Sigmoid colon (tissue), 6 donors: ENCODE measurements at regions not wholly inside any gene's neighbourhood (a gene's known extent, or its start where the extent isn't known, plus 50 kb on each side); places are given as distances from the start of the nearest gene placed in this dataset.

Experiments used
- DNase-seq: peaks from one replicate; pipeline ENCODE4 v3.0.0-alpha.2; 2019
- H3K27ac ChIP-seq, 4 donors: fragments of 200-600 bp; sonication (generic); one replicate each; pipeline ENCODE4 v1.5.1; 2016 to 2019; ENCODE audit warnings: mild to moderate bottlenecking in 1 of 4
- H3K27me3 ChIP-seq, 3 donors: fragments of 200-600 bp; sonication (generic); one replicate each; pipeline ENCODE4 v1.5.1; 2019; ENCODE audit warnings: mild to moderate bottlenecking in 1 of 3
- H3K36me3 ChIP-seq, 4 donors: fragments of 200-600 bp; sonication (generic); one replicate each; pipeline ENCODE4 v1.5.1; 2016 to 2019
- H3K4me1 ChIP-seq, 4 donors: fragments of 200-600 bp; sonication (generic); one replicate each; pipeline ENCODE4 v1.5.1; 2017 to 2019
- H3K4me3 ChIP-seq, 4 donors: fragments of 200-600 bp; sonication (generic); one replicate each; pipeline ENCODE4 v1.5.1; 2017 to 2019; ENCODE audit warnings: mild to moderate bottlenecking in 2 of 4, moderate library complexity in 1 of 4
- H3K9me3 ChIP-seq, 4 donors: fragments of 200-600 bp in 3 of 4; sonication (generic) in 3 of 4; one replicate each; pipeline versions ENCODE4 v1.5.1 to v1.6.1; 2013 to 2019
- CTCF ChIP-seq, 4 experiments: fragments of 450-650 bp in 3 of 4; fragments of 200-600 bp in 1 of 4; IDR thresholded peaks; one replicate each; pipeline ENCODE4 v1.5.1; 2016 to 2019; ENCODE audit warnings: antibody characterized with exemption in 4 of 4, mild to moderate bottlenecking in 3 of 4, moderate library complexity in 2 of 4
- EP300 ChIP-seq, 4 donors: sonication (generic); formaldehyde crosslinking; IDR thresholded peaks; one replicate each; pipeline ENCODE4 v1.6.1; 2017; ENCODE audit warnings: antibody characterized with exemption in 4 of 4
- POLR2A ChIP-seq, 2 donors: fragments of 450-650 bp; IDR thresholded peaks; one replicate each; pipeline ENCODE4 v1.6.1; 2016; ENCODE audit warnings: antibody characterized with exemption in 2 of 2, mild to moderate bottlenecking in 2 of 2, moderate library complexity in 2 of 2
- POLR2AphosphoS5 ChIP-seq, 4 donors: sonication (generic); formaldehyde crosslinking; IDR thresholded peaks; one replicate each; pipeline ENCODE4 v1.6.1; 2017; ENCODE audit warnings: antibody characterized with exemption in 4 of 4
- WGBS, 2 donors: extraction: QIAGEN DNeasy Blood & Tissue Kit; methylation state at CpG; one replicate each; pipeline ENCODE4 v1.1.7; 2013; 5-methylcytosine and 5-hydroxymethylcytosine counted together
- intact Hi-C: fragments of 100-400 bp; cut with DNase I; formaldehyde crosslinking; loops from one replicate; pipeline ENCODE4 v1.15.1; 2023
- donor health status: healthy with polysubstance abuse.
- donor health status: healthy.

DNA sequence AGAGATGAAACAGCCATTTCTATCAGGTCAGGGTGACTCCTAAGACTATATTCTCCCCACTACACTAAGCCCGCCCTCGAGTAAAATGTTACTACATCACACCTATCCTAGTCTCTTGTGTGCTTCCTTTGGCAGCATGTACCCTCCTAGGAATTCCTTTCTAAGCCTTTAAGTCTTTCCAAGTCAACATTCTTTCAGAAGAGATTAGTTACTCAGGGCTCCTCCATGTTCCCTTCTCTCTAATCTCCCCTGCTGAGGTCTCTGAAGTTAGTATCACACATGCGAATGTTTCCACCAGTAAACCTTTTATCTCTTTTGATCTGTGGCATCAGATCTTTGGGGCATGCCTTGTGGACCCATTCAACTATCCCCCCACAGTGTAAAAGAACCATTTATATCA, 873.7 kb upstream of the FAT3 start:
- no peak for DNase-seq
- Histone ChIP-seq H3K27me3 (no peaks in the 10 kb centered on the region), H3K36me3 (no peaks in the 10 kb centered on the region), H3K27ac (no peak overlapping the region), H3K4me3 (no peak overlapping the region), H3K9me3 (no peaks in the 10 kb centered on the region), H3K4me1 (no peaks in the 10 kb centered on the region)
- TF ChIP-seq EP300 (IDR thresholded peaks at IDR 0.05), result no peak
- TF ChIP-seq POLR2A (IDR thresholded peaks at IDR 0.05), result no peak
- TF ChIP-seq POLR2AphosphoS5 (IDR thresholded peaks at IDR 0.05), result no peak
- WGBS, 2 donors, result 75 to 77% methylated on average over 3 of the region's 3 CpGs
- intact Hi-C loops, result no loop called here

DNA sequence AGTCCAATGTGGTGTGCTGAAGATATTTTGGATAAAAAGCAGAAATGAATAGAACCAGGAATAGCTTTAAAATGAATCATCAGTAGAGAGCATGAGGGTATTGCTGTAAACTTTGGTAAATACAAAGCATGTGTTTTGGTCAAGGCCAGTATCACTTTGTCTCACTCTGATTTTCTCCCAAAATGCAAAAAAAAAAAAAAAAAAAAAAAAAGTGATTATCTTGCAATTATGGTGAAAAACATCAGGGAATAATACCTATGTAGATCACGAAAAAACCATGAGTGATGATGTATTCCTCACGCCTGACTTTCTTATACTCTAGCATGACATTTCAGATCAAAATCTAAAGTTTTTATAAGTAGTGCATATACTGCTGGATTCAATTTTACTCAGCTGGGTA, 897.9 kb upstream of the FAT3 start:
- DNase-seq, result no peak
- no peaks in the 10 kb centered on the region for H3K4me1 ChIP-seq
- no peak overlapping the region for H3K27ac ChIP-seq
- TF ChIP-seq CTCF (IDR thresholded peaks at IDR 0.05) (no peak), POLR2AphosphoS5 (IDR thresholded peaks at IDR 0.05) (no peak), EP300 (IDR thresholded peaks at IDR 0.05) (no peak), POLR2A (IDR thresholded peaks at IDR 0.05) (no peak)
- no peak overlapping the region for H3K4me3 ChIP-seq
- no peaks in the 10 kb centered on the region for H3K27me3 ChIP-seq
- 78 to 84% methylated on average over 2 of the region's 2 CpGs for whole genome bisulfite sequencing, 2 donors
- intact Hi-C loops, result no loop called here
- no peaks in the 10 kb centered on the region for H3K36me3 ChIP-seq
- peaks cover 0 to 5% (median 2%) of the 10 kb centered on the region in 4 donors for H3K9me3 ChIP-seq

DNA sequence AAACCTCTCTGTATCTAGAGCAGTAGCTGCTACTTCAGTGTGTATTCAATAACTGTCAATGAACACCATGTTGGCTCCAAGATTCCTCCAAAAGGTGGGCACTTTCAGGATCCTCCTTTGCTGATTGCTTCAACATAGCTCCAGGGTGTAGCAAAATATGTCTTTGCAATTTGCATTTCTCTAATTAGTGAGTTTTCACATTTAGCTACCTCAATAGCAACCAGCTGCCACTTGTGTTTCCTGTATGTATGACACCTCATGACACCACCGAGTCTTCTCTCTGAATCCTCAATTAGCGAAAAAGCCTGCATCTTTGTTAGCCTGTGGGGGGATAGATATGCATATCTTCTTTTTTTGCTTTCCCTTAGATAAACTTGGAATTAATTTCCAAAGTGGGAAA, 898.3 kb upstream of the FAT3 start:
- H3K4me1 ChIP-seq, result no peaks in the 10 kb centered on the region
- H3K4me3 ChIP-seq, result no peak overlapping the region
- DNase-seq, result no peak
- no peaks in the 10 kb centered on the region for H3K36me3 ChIP-seq
- no peaks in the 10 kb centered on the region for H3K27me3 ChIP-seq
- H3K27ac ChIP-seq, result no peak overlapping the region
- intact Hi-C loops, result no loop called here
- peaks cover 0 to 5% (median 2%) of the 10 kb centered on the region in 4 donors for H3K9me3 ChIP-seq
- WGBS, 2 donors, result 82 to 85% methylated on average over 2 of the region's 2 CpGs
- TF ChIP-seq EP300 (IDR thresholded peaks at IDR 0.05) (no peak), POLR2AphosphoS5 (IDR thresholded peaks at IDR 0.05) (no peak), POLR2A (IDR thresholded peaks at IDR 0.05) (no peak), CTCF (IDR thresholded peaks at IDR 0.05) (no peak)

DNA sequence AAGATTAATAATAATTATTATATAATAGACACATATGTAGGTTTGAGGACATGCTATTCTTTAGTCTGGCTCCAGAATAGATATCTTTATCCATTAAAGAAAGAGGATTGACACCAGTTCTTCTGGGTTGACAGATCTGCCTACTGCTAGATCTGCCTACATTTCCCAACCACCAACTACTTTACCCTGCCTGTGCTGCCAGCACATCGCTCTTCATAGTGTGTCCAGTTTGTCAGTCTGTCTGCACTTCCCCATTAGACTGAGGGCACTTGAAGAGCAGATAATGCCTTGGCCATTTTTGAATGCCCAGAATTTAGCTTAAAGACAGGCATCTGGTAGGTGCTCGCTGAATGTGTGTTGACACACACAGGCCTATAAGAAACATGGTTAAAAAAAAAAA, 910.1 kb upstream of the FAT3 start:
- no peaks in the 10 kb centered on the region for H3K4me1 ChIP-seq
- H3K27me3 ChIP-seq, result no peaks in the 10 kb centered on the region
- no peaks in the 10 kb centered on the region for H3K36me3 ChIP-seq
- intact Hi-C loops, result no loop called here
- H3K9me3 ChIP-seq, result no peaks in the 10 kb centered on the region
- no peak for TF ChIP-seq POLR2A (IDR thresholded peaks at IDR 0.05)
- no peak for TF ChIP-seq CTCF (IDR thresholded peaks at IDR 0.05)
- no peak for TF ChIP-seq POLR2AphosphoS5 (IDR thresholded peaks at IDR 0.05)
- no peak for TF ChIP-seq EP300 (IDR thresholded peaks at IDR 0.05)
- WGBS, 2 donors, result 80 to 83% methylated on average over 2 of the region's 2 CpGs
- H3K27ac ChIP-seq, result no peak overlapping the region
- no peak overlapping the region for H3K4me3 ChIP-seq
- no peak for DNase-seq

DNA sequence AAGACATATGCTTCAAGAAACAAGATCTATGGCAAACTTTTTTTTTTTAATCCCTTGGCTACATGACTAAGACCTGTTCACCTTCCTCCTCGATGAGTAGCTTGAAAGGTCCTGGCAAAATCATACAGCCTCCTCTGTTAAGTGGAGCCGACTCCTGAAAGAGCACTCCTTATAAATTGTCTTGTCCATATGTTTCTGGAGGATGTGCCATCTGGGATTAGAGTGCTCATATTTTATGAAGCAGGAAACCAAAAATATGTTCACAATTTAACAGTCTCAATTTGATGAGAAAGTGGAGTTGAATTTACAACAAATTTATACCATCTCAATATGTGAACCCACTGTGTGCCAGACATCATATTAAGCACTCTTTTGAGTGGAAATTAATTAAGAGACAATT, 912.1 kb upstream of the FAT3 start:
- no peaks in the 10 kb centered on the region for H3K36me3 ChIP-seq
- H3K4me3 ChIP-seq, result no peak overlapping the region
- H3K27me3 ChIP-seq, result no peaks in the 10 kb centered on the region
- H3K4me1 ChIP-seq, result no peaks in the 10 kb centered on the region
- H3K27ac ChIP-seq, result no peak overlapping the region
- 76% methylated on average over 2 of the region's 2 CpGs for WGBS, 2 donors
- intact Hi-C loops, result no loop called here
- no peaks in the 10 kb centered on the region for H3K9me3 ChIP-seq
- no peak for DNase-seq
- TF ChIP-seq CTCF (IDR thresholded peaks at IDR 0.05) (no peak), POLR2AphosphoS5 (IDR thresholded peaks at IDR 0.05) (no peak), POLR2A (IDR thresholded peaks at IDR 0.05) (no peak), EP300 (IDR thresholded peaks at IDR 0.05) (no peak)
